MCF 10A (cell line): ENCODE measurements at regions not wholly inside any gene's neighbourhood (a gene's known extent, or its start where the extent isn't known, plus 50 kb on each side); places are given as distances from the start of the nearest gene placed in this dataset.

Source experiments
- BruUV-seq: library from RNA; stranded (reverse); fragments of 400-500 nt; replicated peaks from 2 replicates; lab custom pipeline; 2021; lab: Mats Ljungman, UMichigan
- CTCF ChIA-PET: fragments of 300-600 bp; sonication (Branson Sonifier 250); formaldehyde crosslinking; extraction: SDS; loops from one replicate; lab custom pipeline; 2021; ENCODE audit warnings: antibody characterized with exemption, inconsistent platforms; lab: Yijun Ruan, JAX
- POLR2A ChIA-PET: fragments of 300-600, 350-650 bp; sonication (Branson Sonifier 250); formaldehyde crosslinking; extraction: SDS; loops from one replicate; lab custom pipeline; 2020; ENCODE audit warnings: antibody characterized with exemption, inconsistent platforms; lab: Yijun Ruan, JAX
- DNase-seq: peaks from one replicate; pipeline ENCODE4 v3.0.0-alpha.2; 2018; ENCODE audit not compliant: unreplicated experiment
- H3K27ac Mint-ChIP-seq: one replicate; pipeline ENCODE4 v1.8.0; 2022; ENCODE audit warnings: mild to moderate bottlenecking, low read depth, mixed read lengths; ENCODE audit not compliant: unreplicated experiment
- H3K27me3 Mint-ChIP-seq: one replicate; pipeline ENCODE4 v1.8.0; 2022; ENCODE audit warnings: mixed read lengths; ENCODE audit not compliant: insufficient read depth, unreplicated experiment
- H3K36me3 Mint-ChIP-seq: one replicate; pipeline ENCODE4 v1.8.0; 2022; ENCODE audit warnings: mild to moderate bottlenecking, moderate library complexity, mixed read lengths; ENCODE audit not compliant: insufficient read depth, unreplicated experiment
- H3K4me1 Mint-ChIP-seq: one replicate; pipeline ENCODE4 v1.8.0; 2022; ENCODE audit warnings: mixed read lengths; ENCODE audit not compliant: insufficient read depth, unreplicated experiment
- H3K4me3 Mint-ChIP-seq: one replicate; pipeline ENCODE4 v1.8.0; 2022; ENCODE audit warnings: mild to moderate bottlenecking, moderate library complexity, mixed read lengths; ENCODE audit not compliant: unreplicated experiment
- H3K9me3 Mint-ChIP-seq: one replicate; pipeline ENCODE4 v1.8.0; 2022; ENCODE audit warnings: mixed read lengths; ENCODE audit not compliant: unreplicated experiment
- CTCF ChIP-seq: fragments of 200-600 bp; IDR thresholded peaks from one replicate; pipeline ENCODE4 v1.8.0; 2022; ENCODE audit warnings: antibody characterized with exemption, mild to moderate bottlenecking; ENCODE audit not compliant: unreplicated experiment
- intact Hi-C: fragments of 100-400 bp; cut with micrococcal nuclease; formaldehyde crosslinking; loops from 2 replicates; pipeline ENCODE4 v1.14.1; 2022

- POLR2A ChIA-PET, result no interaction called here
- no peak for TF ChIP-seq CTCF
Observed at GRCh38 chr2:120433816-120434290, 87.9 kb downstream of the INHBB start.

GRCh38 chr2:120434492-120435308 lies 88.8 kb downstream of the INHBB start:
- no peak overlapping the region for H3K4me3 Mint-ChIP-seq
- intact Hi-C loops, result no loop called here
- no peaks in the 10 kb centered on the region for H3K9me3 Mint-ChIP-seq
- peaks cover 6% of the 10 kb centered on the region for H3K36me3 Mint-ChIP-seq
- H3K27me3 Mint-ChIP-seq, result no peaks in the 10 kb centered on the region
- ChIA-PET CTCF (interaction anchor here (0.6 to 0.7 kb wide), 4 partner anchors 15 to 1634 kb away, joined by 3 to 4 read pairs (median 3); no protein-coding TSS in a partner anchor), POLR2A (no interaction called here)
- no peak overlapping the region for H3K27ac Mint-ChIP-seq
- DNase-seq, result no peak
- peaks cover 8% of the 10 kb centered on the region for H3K4me1 Mint-ChIP-seq
- TF ChIP-seq CTCF, result no peak
- no TSS peak for BruUV-seq

More at GRCh38 chr2:120433816-120434290, 87.9 kb downstream of the INHBB start:
- peaks cover 8% of the 10 kb centered on the region for H3K4me1 Mint-ChIP-seq
- no peak overlapping the region for H3K27ac Mint-ChIP-seq
- intact Hi-C loops, result no loop called here
- no peak overlapping the region for H3K4me3 Mint-ChIP-seq
- H3K36me3 Mint-ChIP-seq, result peaks cover 2% of the 10 kb centered on the region
- DNase-seq, result no peak
- CTCF ChIA-PET, result interaction anchor here (0.6 kb wide), 1 partner anchor 788 kb away, joined by 3 read pairs; no protein-coding TSS in a partner anchor
- H3K9me3 Mint-ChIP-seq, result no peaks in the 10 kb centered on the region
- no peaks in the 10 kb centered on the region for H3K27me3 Mint-ChIP-seq
- BruUV-seq, result no TSS peak

- H3K4me1 Mint-ChIP-seq, result peaks cover 8% of the 10 kb centered on the region
- ChIA-PET POLR2A (no interaction called here), CTCF (interaction anchor here (0.6 to 0.7 kb wide), 5 partner anchors 24 to 1635 kb away, joined by 3 to 4 read pairs (median 3); no protein-coding TSS in a partner anchor)
- peaks cover 6% of the 10 kb centered on the region for H3K36me3 Mint-ChIP-seq
- no TSS peak for BruUV-seq
- no peak for TF ChIP-seq CTCF
- no peak overlapping the region for H3K4me3 Mint-ChIP-seq
- intact Hi-C loops, result no loop called here
- DNase-seq, result no peak
- no peaks in the 10 kb centered on the region for H3K9me3 Mint-ChIP-seq
- no peaks in the 10 kb centered on the region for H3K27me3 Mint-ChIP-seq
- no peak overlapping the region for H3K27ac Mint-ChIP-seq
Observed at GRCh38 chr2:120435671-120436459, 89.9 kb downstream of the INHBB start.

- no peak for TF ChIP-seq CTCF
- intact Hi-C loops, result no loop called here
- no TSS peak for BruUV-seq
- CTCF ChIA-PET, result interaction anchor here (0.5 to 0.7 kb wide), 4 partner anchors 33 to 243 kb away, joined by 3 to 4 read pairs (median 3); no protein-coding TSS in a partner anchor
- Mint-ChIP-seq H3K36me3 (peaks cover 6% of the 10 kb centered on the region), H3K9me3 (no peaks in the 10 kb centered on the region), H3K27ac (no peak overlapping the region), H3K27me3 (no peaks in the 10 kb centered on the region), H3K4me1 (peaks cover 8% of the 10 kb centered on the region), H3K4me3 (no peak overlapping the region)
- no peak for DNase-seq
- POLR2A ChIA-PET, result interaction anchor here (1.1 kb wide), 1 partner anchor 12 kb away, joined by 3 read pairs; no protein-coding TSS in a partner anchor
Observed at GRCh38 chr2:120436460-120436739, 90.5 kb downstream of the INHBB start.
